SHP77 (cell line): ENCODE measurements at regions not wholly inside any gene's neighbourhood (a gene's known extent, or its start where the extent isn't known, plus 50 kb on each side); places are given as distances from the start of the nearest gene placed in this dataset.
A peak's percentile ranks its signal among the peaks of the same experiment; 100 is the strongest.

ENCODE experiments used
- DNase-seq, 2 experiments: peaks; one replicate each; lab custom pipeline; 2025; lab: John Stamatoyannopoulos, UW

- no peak for DNase-seq
Measured at GRCh38 chr12:77406219-77406905, 341.0 kb upstream of the E2F7 start.

DNA sequence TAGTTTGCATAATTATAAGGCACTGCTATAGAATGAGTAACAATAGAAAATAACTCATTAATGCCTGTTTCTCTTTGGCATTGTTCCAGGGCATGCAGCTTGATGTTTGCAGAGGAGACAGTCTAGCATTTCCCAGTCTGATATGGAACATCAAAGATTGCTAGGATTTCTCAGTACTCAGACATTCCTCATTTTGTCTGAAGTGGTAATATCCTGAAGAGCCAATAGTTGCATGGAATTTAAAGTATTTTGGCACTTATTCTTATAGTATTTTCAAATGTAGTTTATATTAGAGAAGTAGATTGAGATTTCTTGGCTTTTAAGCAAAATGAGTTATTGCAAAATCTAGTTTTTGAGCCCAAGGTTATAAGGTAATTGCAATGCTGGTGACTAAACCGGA is 337.3 kb upstream of the E2F7 start:
- DNase-seq = peak in 1 of 2 experiments; percentile 8

DNA sequence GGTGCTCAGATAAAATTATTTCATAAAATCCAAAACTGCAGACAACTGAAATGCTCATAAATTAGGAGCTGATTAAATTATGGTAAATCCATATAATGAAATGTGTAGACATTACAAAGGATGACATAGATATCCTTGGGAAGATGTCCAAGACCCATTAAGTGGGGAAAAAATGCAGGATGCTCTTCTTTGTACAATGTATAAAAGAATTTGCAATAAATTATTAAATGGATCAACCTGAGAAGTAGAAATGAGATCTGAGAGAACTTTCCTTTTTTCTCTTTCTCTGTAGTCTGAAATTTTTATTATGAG is 336.4 kb upstream of the E2F7 start:
- DNase-seq = no peak

GRCh38 chr12:77401064-77401769 is 335.8 kb upstream of the E2F7 start:
- DNase-seq = no peak

GRCh38 chr12:77392467-77393088 is 327.2 kb upstream of the E2F7 start:
- DNase-seq = no peak

DNA sequence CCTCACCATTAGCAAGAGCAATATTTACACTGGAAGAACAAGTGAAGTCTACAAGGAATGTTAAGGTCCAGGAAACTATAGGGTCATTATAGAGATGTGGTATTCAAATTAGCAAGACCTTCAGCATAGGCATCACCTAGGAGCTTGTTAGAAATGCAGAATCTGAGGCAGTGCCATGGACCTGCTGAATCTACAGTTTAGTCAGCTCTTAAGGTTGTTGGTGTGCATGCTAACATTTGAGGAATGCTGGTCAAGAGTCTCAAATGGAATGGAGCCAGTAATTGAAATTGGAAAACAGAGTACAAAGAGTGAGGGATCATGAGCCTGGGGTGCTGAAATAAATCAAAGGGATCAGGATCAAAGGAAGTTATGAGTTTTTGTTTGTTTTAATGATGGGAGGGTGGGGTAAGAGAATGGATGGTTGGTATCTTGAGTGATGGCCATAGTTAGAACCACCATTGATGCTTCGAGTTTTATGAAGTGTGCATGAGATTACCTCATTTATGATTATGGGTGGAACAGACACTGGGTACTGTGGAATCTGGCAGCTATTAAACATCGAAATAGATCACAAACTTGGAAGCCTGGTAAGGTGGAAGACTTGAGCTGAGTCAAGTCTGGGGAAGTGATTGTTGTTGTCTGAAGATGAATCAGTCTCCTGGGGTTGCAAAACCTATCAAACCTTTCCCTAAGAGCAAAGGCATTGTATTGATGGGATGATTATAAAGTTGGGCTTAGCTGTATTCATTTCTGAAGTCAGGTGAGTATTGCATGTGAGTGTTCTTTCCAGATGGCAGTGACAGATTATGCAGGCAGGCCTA is 323.3 kb upstream of the E2F7 start:
- DNase-seq = no peak

GRCh38 chr12:77387671-77388070 is 322.3 kb upstream of the E2F7 start:
- no peak for DNase-seq

GRCh38 chr12:77387214-77387613 is 321.8 kb upstream of the E2F7 start:
- no peak for DNase-seq

DNA sequence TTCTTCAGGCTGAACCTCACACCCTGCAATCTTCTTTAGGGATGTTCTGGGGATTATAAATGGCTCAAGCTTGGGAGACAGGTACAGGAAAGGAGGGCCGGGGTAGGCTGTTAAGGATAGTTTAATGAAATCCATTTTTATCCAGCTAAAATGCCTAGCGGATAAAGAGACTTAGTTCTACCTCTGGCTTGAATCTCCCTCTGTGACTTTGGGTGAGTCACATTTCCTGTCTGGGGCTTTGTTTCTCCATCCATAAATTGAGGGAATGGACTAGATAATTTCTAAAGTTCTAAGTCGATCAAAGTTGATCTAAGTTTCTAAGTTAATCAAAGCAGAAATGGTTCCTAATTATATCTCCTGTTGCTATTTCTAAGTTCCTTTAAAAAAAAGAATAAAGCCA is 319.6 kb upstream of the E2F7 start:
- DNase-seq = no peak

DNA sequence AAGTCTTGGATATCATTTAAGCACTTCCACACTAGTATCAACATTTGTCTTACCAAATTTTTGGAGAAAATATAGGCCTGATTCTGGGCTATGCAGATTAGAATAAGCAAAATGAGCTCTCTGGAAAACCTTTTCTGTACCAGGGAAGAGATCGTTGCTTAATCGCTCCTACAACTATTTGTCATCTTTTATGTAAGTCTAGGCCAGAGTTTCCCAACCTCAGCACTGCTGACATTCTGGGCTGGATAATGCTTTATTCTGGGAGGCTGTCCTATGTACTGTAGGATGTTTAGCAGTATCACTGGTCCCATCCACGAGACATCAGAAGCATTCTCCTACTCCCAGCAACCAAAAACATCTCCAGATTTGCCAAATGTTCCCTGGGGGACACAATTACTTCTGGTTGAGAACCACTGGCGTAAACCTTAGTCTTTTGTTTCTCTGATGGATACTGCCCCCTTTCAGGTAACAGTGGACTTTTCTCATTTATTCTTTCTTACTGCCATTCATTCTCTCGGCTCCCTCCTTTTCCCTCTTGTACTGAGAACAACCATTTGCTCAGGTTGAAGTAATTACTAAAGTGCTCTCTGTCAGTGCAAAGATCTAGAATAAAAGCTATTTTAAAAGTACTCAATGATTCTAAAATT is 316.9 kb upstream of the E2F7 start:
- no peak for DNase-seq

DNA sequence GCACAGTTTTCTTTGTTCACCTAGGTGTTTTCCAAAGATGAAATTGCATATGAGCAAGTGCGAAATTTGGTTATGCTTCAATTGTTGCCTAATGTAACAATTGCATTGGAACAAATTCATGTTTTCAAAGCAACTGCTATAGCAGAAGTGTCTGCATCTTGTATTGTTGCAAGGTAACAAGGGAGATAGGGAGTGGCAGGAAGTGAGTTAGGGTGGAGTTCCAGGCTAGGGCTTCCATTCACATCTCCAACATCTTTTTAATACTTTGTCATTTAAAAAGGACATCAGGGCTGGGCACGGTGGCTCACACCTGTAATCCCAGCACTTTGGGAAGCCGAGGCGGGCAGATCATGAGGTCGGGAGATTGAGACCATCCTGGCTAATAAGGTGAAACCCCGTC is 312.3 kb upstream of the E2F7 start:
- no peak for DNase-seq

- no peak for DNase-seq
Measured at GRCh38 chr12:77377116-77377515, 311.7 kb upstream of the E2F7 start.

DNA sequence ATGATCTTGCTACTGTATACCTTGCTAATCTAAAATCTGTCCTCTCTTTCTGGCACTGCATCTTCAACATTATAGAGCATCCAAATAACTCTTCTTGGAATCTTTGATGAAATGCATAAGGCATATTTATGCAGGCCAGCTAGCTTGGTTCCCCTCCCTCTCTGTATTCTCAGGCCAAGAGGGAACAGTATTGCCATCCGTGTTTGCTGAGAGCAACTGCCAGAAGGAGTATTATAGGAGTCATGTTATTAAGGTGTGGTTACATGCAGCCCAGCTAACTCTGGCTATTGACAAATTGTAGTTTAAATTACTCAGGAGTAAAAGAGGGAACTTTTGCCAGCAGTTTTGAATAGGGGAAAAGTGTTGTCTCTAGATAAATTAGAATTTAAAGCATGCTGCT is 309.3 kb upstream of the E2F7 start:
- no peak for DNase-seq

DNA sequence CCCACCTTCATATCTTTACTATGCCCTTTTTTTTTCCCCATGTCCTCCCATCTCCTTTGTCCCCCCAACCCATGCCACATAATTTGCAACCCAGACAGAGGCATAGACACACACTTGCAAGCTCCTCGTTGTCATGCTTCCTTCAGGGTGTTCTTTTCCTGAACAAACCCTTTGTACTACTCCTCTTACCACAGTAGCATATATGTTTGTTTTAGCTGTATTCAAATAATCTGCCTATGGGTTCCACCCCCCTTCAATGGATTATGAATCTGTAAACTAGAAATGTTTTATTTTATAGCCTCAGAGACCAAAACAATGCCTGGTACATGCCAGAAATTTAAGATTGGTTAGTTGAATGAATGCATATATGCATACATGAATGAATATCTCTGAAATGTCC is 307.1 kb upstream of the E2F7 start:
- DNase-seq = no peak

- DNase-seq = no peak
Measured at GRCh38 chr12:77372026-77372425, 306.7 kb upstream of the E2F7 start.

DNA sequence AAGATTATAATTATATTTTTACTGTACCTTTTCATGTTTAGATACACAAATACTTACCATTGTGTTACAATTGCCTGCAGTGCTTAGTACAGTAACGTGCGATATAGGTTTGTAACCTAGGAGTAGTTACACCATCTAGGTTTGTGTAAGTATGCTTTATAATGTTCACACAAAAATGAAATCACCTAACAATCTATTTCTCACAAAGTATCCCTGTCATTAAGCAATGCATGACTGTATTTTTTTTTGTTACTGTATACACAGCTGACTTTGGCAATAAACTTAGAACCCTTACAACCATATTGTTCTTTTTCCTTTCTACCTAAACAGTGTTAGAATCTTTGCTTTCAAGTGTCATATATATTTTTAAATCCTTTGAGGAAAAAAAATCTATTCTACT is 303.0 kb upstream of the E2F7 start:
- no peak for DNase-seq

GRCh38 chr12:77366616-77367015 is 301.2 kb upstream of the E2F7 start:
- DNase-seq = no peak

- no peak for DNase-seq
Measured at GRCh38 chr12:77364400-77364799, 299.0 kb upstream of the E2F7 start.

DNA sequence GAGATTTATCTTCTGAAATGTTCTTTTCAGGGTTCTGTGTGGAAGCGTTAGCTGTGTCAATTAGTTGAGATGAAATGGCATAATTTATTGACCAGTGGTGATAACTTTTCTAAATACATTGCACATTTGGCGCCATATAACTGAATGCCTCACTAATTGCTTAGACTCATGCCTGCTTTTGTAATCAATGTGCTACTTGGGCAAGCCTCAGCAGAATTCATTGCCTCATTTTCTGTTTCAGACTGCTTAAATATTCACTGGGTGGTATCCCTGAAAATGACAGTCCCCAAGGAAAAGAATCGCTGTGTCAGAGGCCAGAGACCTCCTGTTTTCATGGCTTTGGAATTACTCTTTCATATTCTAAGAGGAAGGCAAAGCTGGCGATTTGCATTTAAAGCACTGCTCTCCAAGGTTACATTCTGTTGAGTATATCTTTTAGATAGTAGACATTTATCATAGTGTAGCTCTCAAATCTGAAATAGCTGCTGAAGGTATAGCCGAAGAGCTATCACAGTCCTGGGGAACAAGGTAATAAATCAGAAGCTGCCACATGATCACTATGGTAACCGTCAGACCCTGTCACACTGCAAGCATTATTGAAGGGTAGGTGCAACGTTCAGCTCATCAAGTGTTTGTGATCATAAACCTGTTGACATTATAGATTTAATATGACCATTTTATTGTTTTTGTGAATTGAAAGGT is 297.3 kb upstream of the E2F7 start:
- no peak for DNase-seq

DNA sequence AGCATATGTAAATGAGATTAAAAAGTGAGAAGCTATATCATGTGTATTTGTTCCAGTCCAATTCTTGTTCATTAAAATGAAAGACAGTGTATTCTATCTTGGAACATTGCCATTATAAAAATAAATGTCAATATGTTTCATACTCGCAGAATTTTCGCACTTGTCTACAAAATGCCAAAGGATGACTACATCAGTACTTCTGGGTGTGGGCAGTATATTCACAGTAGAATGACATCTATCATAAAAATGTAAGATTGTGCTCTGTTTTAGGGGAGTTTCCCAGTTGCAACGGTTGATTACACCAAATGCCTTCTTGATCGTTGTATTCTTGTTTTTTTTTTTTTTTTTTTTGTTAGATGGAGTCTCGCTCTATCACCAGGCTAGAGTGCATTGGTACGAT is 292.3 kb upstream of the E2F7 start:
- DNase-seq = no peak

DNA sequence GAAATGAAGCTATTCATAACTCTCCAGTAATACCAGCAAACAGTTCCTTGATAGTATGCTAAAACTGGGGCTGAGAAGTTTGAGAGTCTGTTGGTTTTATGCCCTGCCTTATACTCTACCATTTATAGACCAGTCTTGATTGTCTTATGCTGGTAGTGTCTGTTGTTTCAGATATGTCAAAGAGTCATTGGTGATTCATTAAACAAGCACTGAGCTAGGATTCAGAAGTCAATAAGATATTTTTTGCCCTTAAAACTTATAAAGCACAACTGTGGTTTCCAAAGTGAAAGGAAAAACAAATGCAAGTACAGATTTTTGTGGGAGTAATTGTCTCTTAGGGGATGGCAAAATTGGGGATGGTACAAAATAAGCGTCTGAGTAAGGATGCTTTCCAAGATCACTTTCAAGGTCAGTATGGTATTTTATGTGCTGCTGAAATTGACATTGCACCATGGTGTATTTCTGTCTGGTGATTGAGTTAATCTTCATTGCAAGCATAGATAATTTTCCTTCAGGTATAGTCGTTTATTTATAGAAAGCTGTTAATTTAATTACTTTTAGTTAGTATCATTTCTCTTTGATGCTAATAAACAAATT is 289.5 kb upstream of the E2F7 start:
- no peak for DNase-seq
